NCI-H226 (cell line): ENCODE measurements at regions not wholly inside any gene's neighbourhood (a gene's known extent, or its start where the extent isn't known, plus 50 kb on each side); places are given as distances from the start of the nearest gene placed in this dataset.
A peak's percentile ranks its signal among the peaks of the same experiment; 100 is the strongest.
"Not testable (repeated sequence)": the region's sequence is repeated elsewhere in the genome, so short reads cannot be mapped to it uniquely, and the experiment has no call there.

Experiments used
- DNase-seq: peaks from one replicate; pipeline ENCODE4 v3.0.0-alpha.2; 2015

GRCh38 chr18:22753130-22753831 lies 179.8 kb upstream of the RBBP8 start:
- no peak for DNase-seq

GRCh38 chr18:22764005-22764404 lies 169.1 kb upstream of the RBBP8 start:
- not testable (repeated sequence) for DNase-seq

- no peak for DNase-seq
Measured at GRCh38 chr18:22765896-22766295, 167.2 kb upstream of the RBBP8 start.

- DNase-seq = no peak
Measured at GRCh38 chr18:22767653-22768052, 165.5 kb upstream of the RBBP8 start.

- no peak for DNase-seq
Measured at GRCh38 chr18:22773944-22774343, 159.2 kb upstream of the RBBP8 start.

- DNase-seq = no peak
Measured at GRCh38 chr18:22778996-22779395, 154.1 kb upstream of the RBBP8 start.

- DNase-seq = no peak
Measured at GRCh38 chr18:22783245-22783644, 149.9 kb upstream of the RBBP8 start.

GRCh38 chr18:22783662-22784076 lies 149.5 kb upstream of the RBBP8 start:
- DNase-seq = no peak

- DNase-seq = no peak
Measured at GRCh38 chr18:22789052-22789451, 144.1 kb upstream of the RBBP8 start.

- DNase-seq = peak; percentile 22
Measured at GRCh38 chr18:22789600-22789999, 143.5 kb upstream of the RBBP8 start.

- no peak for DNase-seq
Measured at GRCh38 chr18:22790545-22791309, 142.4 kb upstream of the RBBP8 start.

GRCh38 chr18:22791310-22791610 lies 141.9 kb upstream of the RBBP8 start:
- DNase-seq = no peak

GRCh38 chr18:22796113-22796512 lies 137.0 kb upstream of the RBBP8 start:
- DNase-seq = no peak

GRCh38 chr18:22800551-22800951 lies 132.6 kb upstream of the RBBP8 start:
- no peak for DNase-seq

GRCh38 chr18:22813648-22814328 lies 119.3 kb upstream of the RBBP8 start:
- DNase-seq = peak; percentile 26

GRCh38 chr18:22814329-22814703 lies 118.8 kb upstream of the RBBP8 start:
- DNase-seq = no peak

GRCh38 chr18:22816266-22817176 lies 116.6 kb upstream of the RBBP8 start:
- no peak for DNase-seq

- DNase-seq = peak; percentile 45
Measured at GRCh38 chr18:22817844-22818243, 115.3 kb upstream of the RBBP8 start.

GRCh38 chr18:22822024-22822423 lies 111.1 kb upstream of the RBBP8 start:
- peak; percentile 23 for DNase-seq

GRCh38 chr18:22822841-22823508 lies 110.2 kb upstream of the RBBP8 start:
- DNase-seq = no peak

GRCh38 chr18:22826726-22827125 lies 106.4 kb upstream of the RBBP8 start:
- DNase-seq = peak; percentile 97

GRCh38 chr18:22827216-22827615 lies 105.9 kb upstream of the RBBP8 start:
- peak; percentile 56 for DNase-seq
